ENCODE measurements at regions not wholly inside any gene's neighbourhood (a gene's known extent, or its start where the extent isn't known, plus 50 kb on each side); places are given as distances from the start of the nearest gene placed in this dataset.

GRCh38 chr3:76824658-76825240 is 215.2 kb upstream of the ROBO2 start:
- no peak for ATAC-seq

GRCh38 chr3:76826861-76827260 is 213.0 kb upstream of the ROBO2 start:
- no peak for ATAC-seq
- TF ChIP-seq CSRNP3 (CRISPR knock-in tag; IDR thresholded peaks at IDR 0.05) (0 out of 2 replicates have a peak, but pooled peaks have one; percentile 30), OSR1 (CRISPR knock-in tag; IDR thresholded peaks at IDR 0.05) (no peak), ESRRG (CRISPR knock-in tag; IDR thresholded peaks at IDR 0.05) (no peak), CREB5 (CRISPR knock-in tag; IDR thresholded peaks at IDR 0.05; ENCODE audit: low read depth) (peak; percentile 18; the same call in 1 of the 2 replicates), TSHZ2 (CRISPR knock-in tag; IDR thresholded peaks at IDR 0.05) (peak; percentile 56; the same call in 1 of the 2 replicates), BACH2 (CRISPR knock-in tag; IDR thresholded peaks at IDR 0.05; ENCODE audit: borderline replicate concordance) (no peak), GLIS3 (CRISPR knock-in tag; IDR thresholded peaks at IDR 0.05) (peak; percentile 33; the same call in 1 of the 2 replicates), PATZ1 (CRISPR knock-in tag; IDR thresholded peaks at IDR 0.05; ENCODE audit: borderline replicate concordance) (no peak), ISL1 (CRISPR knock-in tag; IDR thresholded peaks at IDR 0.05) (peak; percentile 76)

More at GRCh38 chr3:76824658-76825240, 215.2 kb upstream of the ROBO2 start:
- no peak for TF ChIP-seq PPARA (CRISPR knock-in tag; IDR thresholded peaks at IDR 0.05; ENCODE audit: borderline replicate concordance)
- no peak for TF ChIP-seq GLIS3 (CRISPR knock-in tag; IDR thresholded peaks at IDR 0.05)
- no peak for TF ChIP-seq SNAI2 (CRISPR knock-in tag; IDR thresholded peaks at IDR 0.05)
- no peak for TF ChIP-seq TSHZ2 (CRISPR knock-in tag; IDR thresholded peaks at IDR 0.05)
- no peak for TF ChIP-seq BACH2 (CRISPR knock-in tag; IDR thresholded peaks at IDR 0.05; ENCODE audit: borderline replicate concordance)
- no peak for TF ChIP-seq ISL1 (CRISPR knock-in tag; IDR thresholded peaks at IDR 0.05)
- TF ChIP-seq CREB5 (CRISPR knock-in tag; IDR thresholded peaks at IDR 0.05; ENCODE audit: low read depth), result no peak

GRCh38 chr3:76827701-76828226 is 212.1 kb upstream of the ROBO2 start:
- no peak for ATAC-seq

More at GRCh38 chr3:76827701-76828226, 212.1 kb upstream of the ROBO2 start:
- TF ChIP-seq ESRRG (CRISPR knock-in tag; IDR thresholded peaks at IDR 0.05) (no peak), CSRNP3 (CRISPR knock-in tag; IDR thresholded peaks at IDR 0.05) (no peak), TCF4 (CRISPR knock-in tag; IDR thresholded peaks at IDR 0.05; ENCODE audit: borderline replicate concordance) (no peak), ZC3H10 (CRISPR knock-in tag; IDR thresholded peaks at IDR 0.05) (no peak), ZNF565 (CRISPR knock-in tag; conservative IDR thresholded peaks at IDR 0.05; ENCODE audit: low read depth) (no peak)

Measured in SK-N-SH treated with all-trans-retinoic acid at 6 μM for 48 hours (cell line).